Uterus (tissue), 2 donors: ENCODE measurements at regions not wholly inside any gene's neighbourhood (a gene's known extent, or its start where the extent isn't known, plus 50 kb on each side); places are given as distances from the start of the nearest gene placed in this dataset.

Experiments used
- POLR2A ChIP-seq, 2 donors: fragments of 450-650 bp; IDR thresholded peaks; one replicate each; pipeline ENCODE4 v1.6.1; 2016; ENCODE audit warnings: antibody characterized with exemption in 2 of 2, mild to moderate bottlenecking in 1 of 2, moderate library complexity in 1 of 2
- TF ChIP-seq, protein P1 (sequence below), 4 experiments: fragments of 200-600 bp in 2 of 4; fragments of 450-650 bp in 2 of 4; sonication (generic) in 2 of 4; IDR thresholded peaks; one replicate each; pipeline ENCODE4 v1.5.1; 2016 to 2019; ENCODE audit warnings: antibody characterized with exemption in 4 of 4, mild to moderate bottlenecking in 2 of 4, moderate library complexity in 1 of 4

DNA sequence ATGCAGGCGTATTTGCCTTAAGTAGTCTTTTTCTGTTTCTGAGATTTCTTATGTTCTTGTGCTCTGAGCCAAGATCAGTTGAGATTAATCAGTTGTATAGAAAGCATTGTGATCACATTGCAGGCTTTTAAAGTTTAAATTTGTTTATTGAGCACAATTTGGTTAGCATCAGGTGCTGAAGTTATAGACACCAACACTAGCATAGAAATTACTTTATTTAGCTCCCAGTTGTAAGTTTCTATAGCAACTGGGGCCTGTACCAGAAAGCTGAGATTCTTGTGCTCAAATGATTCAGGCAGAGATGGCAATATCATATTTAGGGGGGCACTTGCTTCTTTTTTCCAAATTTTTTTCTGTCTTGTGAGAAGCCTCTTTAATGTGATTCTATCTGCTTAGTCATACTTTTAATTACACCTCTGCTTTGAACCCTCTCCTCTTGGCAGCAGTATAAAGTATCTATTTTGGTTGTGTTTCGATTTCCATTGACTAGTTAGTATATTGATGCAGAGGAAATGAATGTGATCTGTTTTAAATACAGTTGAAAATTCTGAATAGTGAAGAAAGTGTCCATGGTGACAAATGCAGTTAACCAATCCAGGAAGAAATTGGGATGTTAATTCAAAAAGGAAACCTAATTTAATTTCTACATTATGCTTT is 241.7 kb upstream of the GBE1 start:
- TF ChIP-seq, protein P1, sequence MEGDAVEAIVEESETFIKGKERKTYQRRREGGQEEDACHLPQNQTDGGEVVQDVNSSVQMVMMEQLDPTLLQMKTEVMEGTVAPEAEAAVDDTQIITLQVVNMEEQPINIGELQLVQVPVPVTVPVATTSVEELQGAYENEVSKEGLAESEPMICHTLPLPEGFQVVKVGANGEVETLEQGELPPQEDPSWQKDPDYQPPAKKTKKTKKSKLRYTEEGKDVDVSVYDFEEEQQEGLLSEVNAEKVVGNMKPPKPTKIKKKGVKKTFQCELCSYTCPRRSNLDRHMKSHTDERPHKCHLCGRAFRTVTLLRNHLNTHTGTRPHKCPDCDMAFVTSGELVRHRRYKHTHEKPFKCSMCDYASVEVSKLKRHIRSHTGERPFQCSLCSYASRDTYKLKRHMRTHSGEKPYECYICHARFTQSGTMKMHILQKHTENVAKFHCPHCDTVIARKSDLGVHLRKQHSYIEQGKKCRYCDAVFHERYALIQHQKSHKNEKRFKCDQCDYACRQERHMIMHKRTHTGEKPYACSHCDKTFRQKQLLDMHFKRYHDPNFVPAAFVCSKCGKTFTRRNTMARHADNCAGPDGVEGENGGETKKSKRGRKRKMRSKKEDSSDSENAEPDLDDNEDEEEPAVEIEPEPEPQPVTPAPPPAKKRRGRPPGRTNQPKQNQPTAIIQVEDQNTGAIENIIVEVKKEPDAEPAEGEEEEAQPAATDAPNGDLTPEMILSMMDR (IDR thresholded peaks at IDR 0.05): no peak
- no peak for TF ChIP-seq POLR2A (IDR thresholded peaks at IDR 0.05)
